ENCODE measurements at regions not wholly inside any gene's neighbourhood (a gene's known extent, or its start where the extent isn't known, plus 50 kb on each side); places are given as distances from the start of the nearest gene placed in this dataset.

- H3K4me3 ChIP-seq (ENCODE audit: low read depth, low read length) = no peak overlapping the region
- DNase-seq (ENCODE audit: low read depth) = no peak
- TF ChIP-seq MYC (IDR thresholded peaks at IDR 0.05; ENCODE audit: low read depth, low read length) (no peak), MAX (IDR thresholded peaks at IDR 0.05; ENCODE audit: low read depth, low read length) (no peak)
These were observed 296.9 kb downstream of the BCKDHB start for GRCh38 chr6:80403365-80403764.

GRCh38 chr6:80402266-80402665, 295.8 kb downstream of the BCKDHB start:
- no peak overlapping the region for H3K4me3 ChIP-seq (ENCODE audit: low read depth, low read length)
- TF ChIP-seq POLR2A (IDR thresholded peaks at IDR 0.05; ENCODE audit: extremely low read depth, insufficient read length) (no peak), MYC (IDR thresholded peaks at IDR 0.05; ENCODE audit: low read depth, low read length) (no peak), MAX (IDR thresholded peaks at IDR 0.05; ENCODE audit: low read depth, low read length) (no peak), CTCF (IDR thresholded peaks at IDR 0.05; ENCODE audit: low read depth, low read length) (no peak)

More at GRCh38 chr6:80402266-80402665, 295.8 kb downstream of the BCKDHB start:
- no peak for DNase-seq (ENCODE audit: low read depth)

All from NB4 (cell line).